ENCODE measurements at regions not wholly inside any gene's neighbourhood (a gene's known extent, or its start where the extent isn't known, plus 50 kb on each side); places are given as distances from the start of the nearest gene placed in this dataset.

DNA sequence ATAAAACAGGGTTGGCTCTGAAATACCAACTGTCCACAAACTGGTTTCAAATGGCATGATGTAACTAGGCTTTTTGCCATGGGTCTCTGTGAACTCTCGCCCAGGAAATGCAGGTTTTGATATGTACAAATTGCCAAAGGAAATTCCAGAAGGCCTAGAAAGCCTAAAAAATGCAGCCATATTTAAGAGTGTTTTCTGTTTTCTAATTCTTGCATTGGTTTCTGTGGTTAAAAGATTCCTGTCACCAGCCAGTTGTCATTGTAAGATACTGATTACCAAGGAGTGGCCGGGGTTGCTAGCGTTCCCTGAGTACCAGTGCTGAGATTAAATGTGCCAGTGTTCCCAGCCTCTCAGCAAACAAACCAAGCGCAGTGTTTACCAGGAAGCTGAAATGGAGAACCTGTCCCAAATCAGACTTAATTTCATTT lies 53.9 kb upstream of the SORBS2 start:
- TF ChIP-seq, protein P1, sequence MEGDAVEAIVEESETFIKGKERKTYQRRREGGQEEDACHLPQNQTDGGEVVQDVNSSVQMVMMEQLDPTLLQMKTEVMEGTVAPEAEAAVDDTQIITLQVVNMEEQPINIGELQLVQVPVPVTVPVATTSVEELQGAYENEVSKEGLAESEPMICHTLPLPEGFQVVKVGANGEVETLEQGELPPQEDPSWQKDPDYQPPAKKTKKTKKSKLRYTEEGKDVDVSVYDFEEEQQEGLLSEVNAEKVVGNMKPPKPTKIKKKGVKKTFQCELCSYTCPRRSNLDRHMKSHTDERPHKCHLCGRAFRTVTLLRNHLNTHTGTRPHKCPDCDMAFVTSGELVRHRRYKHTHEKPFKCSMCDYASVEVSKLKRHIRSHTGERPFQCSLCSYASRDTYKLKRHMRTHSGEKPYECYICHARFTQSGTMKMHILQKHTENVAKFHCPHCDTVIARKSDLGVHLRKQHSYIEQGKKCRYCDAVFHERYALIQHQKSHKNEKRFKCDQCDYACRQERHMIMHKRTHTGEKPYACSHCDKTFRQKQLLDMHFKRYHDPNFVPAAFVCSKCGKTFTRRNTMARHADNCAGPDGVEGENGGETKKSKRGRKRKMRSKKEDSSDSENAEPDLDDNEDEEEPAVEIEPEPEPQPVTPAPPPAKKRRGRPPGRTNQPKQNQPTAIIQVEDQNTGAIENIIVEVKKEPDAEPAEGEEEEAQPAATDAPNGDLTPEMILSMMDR (IDR thresholded peaks at IDR 0.05; ENCODE audit: extremely low read depth in 1 of 2, insufficient read depth in 1 of 2, low read depth in 1 of 2, low read length in 2 of 2): no peak
- TF ChIP-seq EZH2 (IDR thresholded peaks at IDR 0.05; ENCODE audit: borderline replicate concordance, low read depth, low read length, severe bottlenecking) (no peak), POLR2A (IDR thresholded peaks at IDR 0.05; ENCODE audit: low read depth, low read length) (no peak), POLR2AphosphoS5 (IDR thresholded peaks at IDR 0.05; ENCODE audit: insufficient read depth, low read depth, low read length) (no peak), JUN (IDR thresholded peaks at IDR 0.05; ENCODE audit: borderline replicate concordance, insufficient read depth, insufficient read length, low read depth) (no peak), FOS (IDR thresholded peaks at IDR 0.05; ENCODE audit: borderline replicate concordance, insufficient read depth, low read length) (no peak), MYC (IDR thresholded peaks at IDR 0.05; ENCODE audit: low read depth, low read length) (no peak)
- TF ChIP-seq, protein P2, sequence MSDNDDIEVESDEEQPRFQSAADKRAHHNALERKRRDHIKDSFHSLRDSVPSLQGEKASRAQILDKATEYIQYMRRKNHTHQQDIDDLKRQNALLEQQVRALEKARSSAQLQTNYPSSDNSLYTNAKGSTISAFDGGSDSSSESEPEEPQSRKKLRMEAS (IDR thresholded peaks at IDR 0.05; ENCODE audit: insufficient read depth, insufficient read length): no peak
